Sigmoid colon (tissue), 4 donors: ENCODE measurements at regions not wholly inside any gene's neighbourhood (a gene's known extent, or its start where the extent isn't known, plus 50 kb on each side); places are given as distances from the start of the nearest gene placed in this dataset.

Experiments used
- EP300 ChIP-seq, 4 donors: sonication (generic); formaldehyde crosslinking; IDR thresholded peaks; one replicate each; pipeline ENCODE4 v1.6.1; 2017; ENCODE audit warnings: antibody characterized with exemption in 4 of 4
- TF ChIP-seq, protein P1 (sequence below), 4 experiments: fragments of 450-650 bp in 3 of 4; fragments of 200-600 bp in 1 of 4; IDR thresholded peaks; one replicate each; pipeline ENCODE4 v1.5.1; 2016 to 2019; ENCODE audit warnings: antibody characterized with exemption in 4 of 4, mild to moderate bottlenecking in 3 of 4, moderate library complexity in 2 of 4

GRCh38 chr5:98105681-98106080, 667.8 kb upstream of the RGMB start:
- TF ChIP-seq EP300 (IDR thresholded peaks at IDR 0.05), result no peak
- TF ChIP-seq, protein P1, sequence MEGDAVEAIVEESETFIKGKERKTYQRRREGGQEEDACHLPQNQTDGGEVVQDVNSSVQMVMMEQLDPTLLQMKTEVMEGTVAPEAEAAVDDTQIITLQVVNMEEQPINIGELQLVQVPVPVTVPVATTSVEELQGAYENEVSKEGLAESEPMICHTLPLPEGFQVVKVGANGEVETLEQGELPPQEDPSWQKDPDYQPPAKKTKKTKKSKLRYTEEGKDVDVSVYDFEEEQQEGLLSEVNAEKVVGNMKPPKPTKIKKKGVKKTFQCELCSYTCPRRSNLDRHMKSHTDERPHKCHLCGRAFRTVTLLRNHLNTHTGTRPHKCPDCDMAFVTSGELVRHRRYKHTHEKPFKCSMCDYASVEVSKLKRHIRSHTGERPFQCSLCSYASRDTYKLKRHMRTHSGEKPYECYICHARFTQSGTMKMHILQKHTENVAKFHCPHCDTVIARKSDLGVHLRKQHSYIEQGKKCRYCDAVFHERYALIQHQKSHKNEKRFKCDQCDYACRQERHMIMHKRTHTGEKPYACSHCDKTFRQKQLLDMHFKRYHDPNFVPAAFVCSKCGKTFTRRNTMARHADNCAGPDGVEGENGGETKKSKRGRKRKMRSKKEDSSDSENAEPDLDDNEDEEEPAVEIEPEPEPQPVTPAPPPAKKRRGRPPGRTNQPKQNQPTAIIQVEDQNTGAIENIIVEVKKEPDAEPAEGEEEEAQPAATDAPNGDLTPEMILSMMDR (IDR thresholded peaks at IDR 0.05), result no peak
